Transverse colon (tissue), 4 donors: ENCODE measurements at regions not wholly inside any gene's neighbourhood (a gene's known extent, or its start where the extent isn't known, plus 50 kb on each side); places are given as distances from the start of the nearest gene placed in this dataset.

Experiments
- EP300 ChIP-seq: sonication (generic); formaldehyde crosslinking; IDR thresholded peaks from one replicate; pipeline ENCODE4 v1.6.1; 2017; ENCODE audit warnings: antibody characterized with exemption, low read depth
- POLR2A ChIP-seq: fragments of 450-650 bp; IDR thresholded peaks from one replicate; pipeline ENCODE4 v1.6.1; 2016; ENCODE audit warnings: antibody characterized with exemption, mild to moderate bottlenecking, moderate library complexity
- POLR2AphosphoS5 ChIP-seq, 3 donors: sonication (generic); formaldehyde crosslinking; IDR thresholded peaks; one replicate each; pipeline ENCODE4 v1.6.1; 2016; ENCODE audit warnings: antibody characterized with exemption in 3 of 3
- TF ChIP-seq, protein P1 (sequence below), 5 experiments: fragments of 200-600 bp in 3 of 5; fragments of 450-650 bp in 2 of 5; sonication (generic) in 3 of 5; IDR thresholded peaks; 1 replicate in 2 of 5; 2 replicates in 3 of 5; pipeline ENCODE4 v1.5.1; 2016 to 2017; ENCODE audit warnings: antibody characterized with exemption in 5 of 5, inconsistent platforms in 3 of 5, mild to moderate bottlenecking in 2 of 5, moderate library complexity in 1 of 5

- TF ChIP-seq, protein P1, sequence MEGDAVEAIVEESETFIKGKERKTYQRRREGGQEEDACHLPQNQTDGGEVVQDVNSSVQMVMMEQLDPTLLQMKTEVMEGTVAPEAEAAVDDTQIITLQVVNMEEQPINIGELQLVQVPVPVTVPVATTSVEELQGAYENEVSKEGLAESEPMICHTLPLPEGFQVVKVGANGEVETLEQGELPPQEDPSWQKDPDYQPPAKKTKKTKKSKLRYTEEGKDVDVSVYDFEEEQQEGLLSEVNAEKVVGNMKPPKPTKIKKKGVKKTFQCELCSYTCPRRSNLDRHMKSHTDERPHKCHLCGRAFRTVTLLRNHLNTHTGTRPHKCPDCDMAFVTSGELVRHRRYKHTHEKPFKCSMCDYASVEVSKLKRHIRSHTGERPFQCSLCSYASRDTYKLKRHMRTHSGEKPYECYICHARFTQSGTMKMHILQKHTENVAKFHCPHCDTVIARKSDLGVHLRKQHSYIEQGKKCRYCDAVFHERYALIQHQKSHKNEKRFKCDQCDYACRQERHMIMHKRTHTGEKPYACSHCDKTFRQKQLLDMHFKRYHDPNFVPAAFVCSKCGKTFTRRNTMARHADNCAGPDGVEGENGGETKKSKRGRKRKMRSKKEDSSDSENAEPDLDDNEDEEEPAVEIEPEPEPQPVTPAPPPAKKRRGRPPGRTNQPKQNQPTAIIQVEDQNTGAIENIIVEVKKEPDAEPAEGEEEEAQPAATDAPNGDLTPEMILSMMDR (IDR thresholded peaks at IDR 0.05) = no peak
- TF ChIP-seq POLR2A (no peak), POLR2AphosphoS5 (IDR thresholded peaks at IDR 0.05) (no peak), EP300 (no peak)
These were observed 147.6 kb downstream of the CYP26B1 start for GRCh38 chr2:72000110-72000509.
